ENCODE measurements at regions not wholly inside any gene's neighbourhood (a gene's known extent, or its start where the extent isn't known, plus 50 kb on each side); places are given as distances from the start of the nearest gene placed in this dataset.

DNA sequence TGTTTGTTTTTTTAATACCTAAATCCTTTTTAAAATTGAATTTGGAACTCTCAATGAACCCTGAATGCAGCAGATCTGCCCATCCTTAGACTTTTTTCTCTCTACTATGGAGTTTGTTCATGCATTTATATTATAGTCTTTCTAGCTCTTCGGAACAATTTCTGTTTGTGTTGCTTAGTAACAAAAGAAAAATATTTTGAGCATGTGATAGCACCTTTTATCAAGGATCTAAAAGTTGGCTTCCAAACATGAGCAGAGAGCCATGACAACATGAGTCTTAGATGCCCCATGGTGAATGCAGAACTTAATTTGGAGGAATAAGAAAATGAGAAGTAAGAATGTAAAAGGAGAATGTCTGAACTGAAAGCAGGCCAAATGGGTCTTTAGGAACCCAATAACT is 133.7 kb downstream of the EDN1 start:
- no peaks in the 10 kb centered on the region for H3K27me3 ChIP-seq (ENCODE audit: insufficient read depth, poor library complexity, severe bottlenecking)
- no peak overlapping the region for H3K27ac ChIP-seq (ENCODE audit: poor library complexity, severe bottlenecking)
- no peaks in the 10 kb centered on the region for H3K36me3 ChIP-seq (ENCODE audit: low read depth)
- H3K9me3 ChIP-seq (ENCODE audit: severe bottlenecking): no peaks in the 10 kb centered on the region
- DNase-seq (ENCODE audit: low spot score) (no peak), ATAC-seq (ENCODE audit: low read depth) (no peak)
- TF ChIP-seq, protein P1, sequence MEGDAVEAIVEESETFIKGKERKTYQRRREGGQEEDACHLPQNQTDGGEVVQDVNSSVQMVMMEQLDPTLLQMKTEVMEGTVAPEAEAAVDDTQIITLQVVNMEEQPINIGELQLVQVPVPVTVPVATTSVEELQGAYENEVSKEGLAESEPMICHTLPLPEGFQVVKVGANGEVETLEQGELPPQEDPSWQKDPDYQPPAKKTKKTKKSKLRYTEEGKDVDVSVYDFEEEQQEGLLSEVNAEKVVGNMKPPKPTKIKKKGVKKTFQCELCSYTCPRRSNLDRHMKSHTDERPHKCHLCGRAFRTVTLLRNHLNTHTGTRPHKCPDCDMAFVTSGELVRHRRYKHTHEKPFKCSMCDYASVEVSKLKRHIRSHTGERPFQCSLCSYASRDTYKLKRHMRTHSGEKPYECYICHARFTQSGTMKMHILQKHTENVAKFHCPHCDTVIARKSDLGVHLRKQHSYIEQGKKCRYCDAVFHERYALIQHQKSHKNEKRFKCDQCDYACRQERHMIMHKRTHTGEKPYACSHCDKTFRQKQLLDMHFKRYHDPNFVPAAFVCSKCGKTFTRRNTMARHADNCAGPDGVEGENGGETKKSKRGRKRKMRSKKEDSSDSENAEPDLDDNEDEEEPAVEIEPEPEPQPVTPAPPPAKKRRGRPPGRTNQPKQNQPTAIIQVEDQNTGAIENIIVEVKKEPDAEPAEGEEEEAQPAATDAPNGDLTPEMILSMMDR (IDR thresholded peaks at IDR 0.05; ENCODE audit: poor library complexity, severe bottlenecking): no peak
- no peaks in the 10 kb centered on the region for H3K4me1 ChIP-seq (ENCODE audit: insufficient read depth, poor library complexity, severe bottlenecking)
- H3K4me3 ChIP-seq (ENCODE audit: severe bottlenecking): no peak overlapping the region

DNA sequence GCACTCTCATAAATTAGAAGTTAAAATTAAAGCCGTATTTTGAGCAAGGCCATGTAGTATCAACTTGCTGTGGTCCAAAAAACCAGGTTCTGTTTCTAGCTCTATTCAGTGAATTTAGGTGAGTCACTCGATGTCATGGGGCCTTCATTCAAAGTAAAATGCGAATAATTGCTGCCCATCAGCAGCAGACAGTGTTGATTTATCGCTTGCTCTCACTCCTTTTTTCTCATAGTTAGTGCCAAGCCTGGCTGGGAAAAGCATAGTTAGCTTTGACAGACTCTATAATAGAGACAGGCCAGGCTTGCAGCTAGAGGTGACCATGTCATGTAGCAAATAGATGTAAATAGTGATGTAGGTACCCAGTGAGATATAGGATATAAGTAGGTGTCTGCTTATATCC is 136.0 kb downstream of the EDN1 start:
- no peak overlapping the region for H3K4me3 ChIP-seq (ENCODE audit: severe bottlenecking)
- no peak for DNase-seq (ENCODE audit: low spot score)

DNA sequence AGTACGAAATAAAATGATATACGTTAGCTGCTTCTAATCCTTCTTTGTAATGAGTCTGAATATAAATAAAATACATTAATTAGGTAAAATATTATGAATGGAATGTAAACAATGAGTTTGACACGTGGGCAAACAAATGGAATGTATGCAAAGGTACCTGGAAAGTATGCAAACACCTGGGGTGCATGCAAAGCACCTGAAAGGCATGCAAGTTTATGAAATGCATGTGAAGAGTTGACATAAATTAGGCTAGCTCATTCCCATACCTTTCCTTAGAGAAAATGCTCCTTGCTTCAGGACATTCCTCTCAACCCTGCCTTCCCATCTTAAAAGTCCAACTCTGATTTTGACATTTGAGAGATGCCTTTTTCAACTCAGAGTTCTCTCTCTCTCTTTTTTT is 140.9 kb downstream of the EDN1 start:
- no peak overlapping the region for H3K27ac ChIP-seq (ENCODE audit: poor library complexity, severe bottlenecking)
- H3K36me3 ChIP-seq (ENCODE audit: low read depth): no peaks in the 10 kb centered on the region
- DNase-seq (ENCODE audit: low spot score) (no peak), ATAC-seq (ENCODE audit: low read depth) (no peak)
- H3K4me3 ChIP-seq (ENCODE audit: severe bottlenecking): no peak overlapping the region
- TF ChIP-seq, protein P1 (IDR thresholded peaks at IDR 0.05; ENCODE audit: poor library complexity, severe bottlenecking): no peak
- H3K9me3 ChIP-seq (ENCODE audit: severe bottlenecking): peaks cover 6% of the 10 kb centered on the region
- no peaks in the 10 kb centered on the region for H3K27me3 ChIP-seq (ENCODE audit: insufficient read depth, poor library complexity, severe bottlenecking)
- H3K4me1 ChIP-seq (ENCODE audit: insufficient read depth, poor library complexity, severe bottlenecking): no peaks in the 10 kb centered on the region

More for the DNA sequence above, 136.0 kb downstream of the EDN1 start:
- Histone ChIP-seq H3K36me3 (ENCODE audit: low read depth) (no peaks in the 10 kb centered on the region), H3K4me1 (ENCODE audit: insufficient read depth, poor library complexity, severe bottlenecking) (no peaks in the 10 kb centered on the region), H3K9me3 (ENCODE audit: severe bottlenecking) (no peaks in the 10 kb centered on the region), H3K27me3 (ENCODE audit: insufficient read depth, poor library complexity, severe bottlenecking) (no peaks in the 10 kb centered on the region), H3K27ac (ENCODE audit: poor library complexity, severe bottlenecking) (no peak overlapping the region)
- TF ChIP-seq, protein P1 (IDR thresholded peaks at IDR 0.05; ENCODE audit: poor library complexity, severe bottlenecking): no peak
- ATAC-seq (ENCODE audit: low read depth): no peak

DNA sequence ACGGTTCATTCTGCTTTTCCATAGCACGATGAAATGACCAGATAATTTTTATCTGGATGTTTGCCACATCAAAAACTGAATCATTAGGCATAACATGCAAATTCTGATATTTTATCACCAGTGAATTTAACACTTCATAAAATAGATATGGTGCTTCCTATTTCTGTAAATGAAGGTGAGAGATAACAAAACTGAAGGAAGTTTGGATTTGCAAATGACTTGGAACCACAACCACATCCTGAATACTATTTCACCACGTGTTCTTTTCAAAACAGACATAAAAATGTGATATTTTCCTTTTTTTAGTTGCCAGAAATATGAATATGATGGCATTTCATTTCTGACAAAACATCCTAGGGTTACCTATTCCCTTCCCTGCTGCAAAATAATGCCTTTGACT is 146.1 kb downstream of the EDN1 start:
- no peak overlapping the region for H3K4me3 ChIP-seq (ENCODE audit: severe bottlenecking)
- DNase-seq (ENCODE audit: low spot score): no peak
- no peaks in the 10 kb centered on the region for H3K4me1 ChIP-seq (ENCODE audit: insufficient read depth, poor library complexity, severe bottlenecking)
- TF ChIP-seq, protein P1 (IDR thresholded peaks at IDR 0.05; ENCODE audit: poor library complexity, severe bottlenecking): no peak
- no peaks in the 10 kb centered on the region for H3K27me3 ChIP-seq (ENCODE audit: insufficient read depth, poor library complexity, severe bottlenecking)
- no peaks in the 10 kb centered on the region for H3K36me3 ChIP-seq (ENCODE audit: low read depth)
- ATAC-seq (ENCODE audit: low read depth): no peak
- peaks cover 6% of the 10 kb centered on the region for H3K9me3 ChIP-seq (ENCODE audit: severe bottlenecking)
- no peak overlapping the region for H3K27ac ChIP-seq (ENCODE audit: poor library complexity, severe bottlenecking)

DNA sequence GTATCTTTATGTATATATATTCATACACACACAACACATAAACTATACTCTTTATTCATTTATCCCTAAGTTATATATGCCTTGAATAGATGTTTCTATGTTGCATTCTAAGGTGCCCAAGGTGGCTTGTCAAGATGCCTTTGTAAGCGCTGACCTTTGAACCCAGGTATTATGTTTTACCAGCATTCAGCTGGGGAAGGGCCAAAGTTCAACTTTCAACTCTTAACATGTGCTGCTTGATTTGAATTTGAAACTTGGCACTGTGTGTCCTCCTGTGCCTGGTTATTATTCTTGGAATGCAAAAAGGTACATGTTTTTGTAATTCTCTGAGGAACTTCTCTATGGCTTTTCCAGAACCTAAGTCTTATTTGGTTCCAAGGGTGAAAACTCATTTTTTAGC is 146.5 kb downstream of the EDN1 start:
- Histone ChIP-seq H3K4me1 (ENCODE audit: insufficient read depth, poor library complexity, severe bottlenecking) (no peaks in the 10 kb centered on the region), H3K27ac (ENCODE audit: poor library complexity, severe bottlenecking) (no peak overlapping the region), H3K4me3 (ENCODE audit: severe bottlenecking) (no peak overlapping the region), H3K27me3 (ENCODE audit: insufficient read depth, poor library complexity, severe bottlenecking) (no peaks in the 10 kb centered on the region), H3K36me3 (ENCODE audit: low read depth) (no peaks in the 10 kb centered on the region), H3K9me3 (ENCODE audit: severe bottlenecking) (peaks cover 6% of the 10 kb centered on the region)
- ATAC-seq (ENCODE audit: low read depth) (no peak), DNase-seq (ENCODE audit: low spot score) (no peak)
- TF ChIP-seq, protein P1 (IDR thresholded peaks at IDR 0.05; ENCODE audit: poor library complexity, severe bottlenecking): no peak
